ENCODE measurements at regions not wholly inside any gene's neighbourhood (a gene's known extent, or its start where the extent isn't known, plus 50 kb on each side); places are given as distances from the start of the nearest gene placed in this dataset.
A peak's percentile ranks its signal among the peaks of the same experiment; 100 is the strongest.

DNA sequence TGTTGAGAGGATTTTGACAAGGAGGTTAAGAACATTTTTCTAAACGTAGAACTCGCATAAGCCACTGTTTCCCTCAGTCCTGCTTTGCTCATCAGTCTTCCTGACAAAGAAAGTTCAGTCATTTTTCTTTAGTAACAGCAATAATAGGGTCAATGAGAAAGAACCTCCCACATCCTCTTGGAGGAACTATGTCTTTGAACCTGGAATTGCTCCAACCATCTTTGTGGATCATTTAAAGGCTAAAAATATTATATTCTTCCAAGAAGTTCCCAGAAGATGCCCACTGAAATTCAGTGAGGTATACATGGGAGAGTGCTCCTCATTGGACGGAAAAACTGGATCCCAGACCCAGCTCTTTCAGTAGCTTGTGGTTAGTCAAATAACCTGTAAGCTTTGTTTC lies 282.8 kb upstream of the FAR2 start:
- ATAC-seq (no peak), DNase-seq (no peak)
- intact Hi-C loops (cut with DNase I, micrococcal nuclease): no loop called here

DNA sequence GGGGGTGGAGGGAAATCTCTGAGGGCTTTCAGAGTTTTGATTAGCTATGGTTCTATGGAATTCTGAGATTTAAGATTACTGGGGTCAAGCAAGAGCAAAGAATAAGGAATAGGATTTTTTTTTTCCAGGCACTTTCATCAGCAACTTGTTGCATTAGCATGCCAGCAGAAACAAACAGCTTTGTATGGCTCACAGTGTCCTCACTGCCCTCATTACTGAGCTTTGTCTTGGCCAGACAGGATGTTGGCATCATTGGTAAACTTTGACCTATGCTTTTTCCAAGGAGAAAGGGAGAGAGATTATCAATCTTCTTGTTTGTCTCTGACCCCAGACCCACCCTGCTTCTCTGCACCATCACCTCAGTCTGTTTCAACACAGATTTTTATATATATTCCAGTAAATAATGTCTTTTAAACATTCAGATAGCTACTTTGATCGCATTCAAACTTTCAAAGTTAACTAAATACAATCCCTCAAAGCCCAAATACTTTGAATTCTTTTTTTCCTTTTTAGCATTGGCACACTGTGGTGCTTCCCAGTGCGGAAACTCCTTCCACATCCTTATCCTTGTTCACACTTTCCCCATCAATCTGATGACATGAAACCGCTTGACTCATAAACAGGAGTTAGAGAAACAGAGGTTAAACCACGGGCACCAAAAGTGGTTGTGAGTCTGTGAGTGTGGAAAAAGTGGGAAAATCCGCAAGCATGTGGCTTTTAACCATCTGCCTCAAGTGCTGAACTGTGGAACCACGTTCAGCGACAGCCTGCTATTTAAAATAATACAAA lies 282.2 kb upstream of the FAR2 start:
- DNase-seq: no peak
- intact Hi-C loops (cut with DNase I, micrococcal nuclease): no loop called here
- no peak for ATAC-seq

DNA sequence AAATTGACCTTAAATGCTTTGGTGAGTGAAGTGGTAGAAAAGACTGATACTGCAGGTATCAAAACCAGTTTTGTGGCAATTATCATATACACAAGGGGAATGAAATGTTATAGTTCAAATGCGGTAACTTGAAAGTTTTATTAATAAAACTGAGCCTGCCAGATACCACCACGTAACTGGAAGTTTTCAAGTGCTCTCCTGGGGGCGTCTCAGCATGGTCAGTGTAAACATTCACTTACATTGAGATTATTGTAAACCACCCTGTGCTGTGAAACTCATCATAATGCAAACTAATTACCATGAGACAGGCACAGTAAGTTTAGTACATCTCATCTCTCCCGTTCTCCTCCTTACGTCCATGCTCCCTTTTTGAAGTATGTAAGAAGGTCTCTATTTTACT lies 280.7 kb upstream of the FAR2 start:
- ATAC-seq (no peak), DNase-seq (no peak)
- intact Hi-C loops (cut with DNase I, micrococcal nuclease): no loop called here

DNA sequence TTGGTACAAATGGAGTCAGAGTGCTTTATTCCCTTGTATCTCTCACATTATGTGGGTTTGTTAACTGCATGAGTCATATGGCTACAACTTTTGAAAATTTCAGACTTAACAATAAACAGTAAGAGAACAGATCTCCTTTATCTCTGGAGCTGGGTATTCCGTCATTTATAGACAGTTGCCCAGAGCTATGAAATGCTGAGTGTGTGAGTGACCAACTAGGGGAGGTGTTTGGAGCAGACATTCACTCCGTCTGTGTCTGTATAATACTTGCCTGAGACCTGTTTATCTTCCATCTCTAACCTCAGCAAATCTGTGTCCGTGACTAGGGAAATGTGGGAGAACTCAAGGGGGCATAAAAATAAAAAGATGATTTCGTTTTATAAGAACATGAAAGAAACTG lies 279.9 kb upstream of the FAR2 start:
- DNase-seq (no peak), ATAC-seq (no peak)
- intact Hi-C loops (cut with DNase I, micrococcal nuclease): no loop called here

DNA sequence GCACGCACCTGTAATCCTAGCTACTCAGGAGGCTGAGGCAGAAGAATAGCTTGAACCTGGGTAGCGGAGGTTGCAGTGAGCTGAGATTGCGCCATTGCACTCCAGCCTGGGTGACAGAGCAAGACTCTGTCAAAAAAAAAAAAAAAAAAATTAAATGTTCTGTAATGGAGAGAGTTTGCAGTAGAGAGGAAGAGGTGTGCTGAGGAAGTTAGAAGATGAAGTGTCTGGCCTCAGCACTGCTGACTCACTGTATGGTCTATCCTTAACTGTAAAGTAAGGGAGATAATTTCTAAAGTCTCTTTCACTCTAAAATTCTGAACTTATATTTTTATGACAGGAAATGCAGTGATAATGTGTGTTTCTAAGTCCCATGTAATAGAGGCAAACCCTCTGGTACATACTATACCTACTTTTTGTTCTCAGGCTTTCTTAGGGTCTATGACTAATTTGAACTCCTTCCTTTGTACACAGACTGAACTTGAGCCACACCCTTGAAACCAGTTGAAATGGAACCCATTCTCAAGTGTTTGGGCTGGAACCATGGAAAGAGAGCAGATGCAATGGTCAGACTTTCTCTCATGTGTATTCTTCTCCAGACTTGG lies 278.1 kb upstream of the FAR2 start:
- ATAC-seq (no peak), DNase-seq (no peak)
- intact Hi-C loops (cut with DNase I, micrococcal nuclease): no loop called here

DNA sequence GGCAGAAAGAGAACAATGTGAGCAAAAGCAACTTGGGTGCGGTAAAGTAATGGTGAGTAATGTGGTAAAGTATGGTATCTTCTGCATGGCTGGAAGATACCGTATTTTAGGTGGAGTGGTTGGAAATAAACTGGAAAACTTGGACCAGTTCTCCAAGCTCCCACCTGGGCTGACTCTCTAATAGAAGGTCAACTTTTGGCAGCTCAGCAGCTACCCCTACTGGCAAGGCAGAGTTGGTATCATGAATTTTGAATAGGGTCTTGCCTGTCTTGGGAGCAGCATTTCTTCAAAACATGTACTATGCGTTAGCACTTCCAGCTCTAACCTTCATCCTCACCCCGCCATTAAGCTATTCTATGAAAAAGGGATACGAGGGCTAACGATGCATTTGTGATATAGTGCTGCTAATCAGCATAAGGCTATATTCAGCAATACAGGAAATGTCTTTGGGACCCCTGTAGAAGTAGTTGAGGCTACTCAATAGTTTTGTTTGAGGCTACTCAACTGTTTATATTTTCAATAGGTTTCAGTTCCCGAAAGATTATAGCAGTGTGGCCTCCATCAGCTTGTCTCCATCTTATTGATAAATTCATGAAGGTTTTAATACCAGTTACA lies 276.3 kb upstream of the FAR2 start:
- intact Hi-C loops (cut with DNase I, micrococcal nuclease): no loop called here
- DNase-seq (peak; percentile 16 to 25), ATAC-seq (peak; percentile 44)

DNA sequence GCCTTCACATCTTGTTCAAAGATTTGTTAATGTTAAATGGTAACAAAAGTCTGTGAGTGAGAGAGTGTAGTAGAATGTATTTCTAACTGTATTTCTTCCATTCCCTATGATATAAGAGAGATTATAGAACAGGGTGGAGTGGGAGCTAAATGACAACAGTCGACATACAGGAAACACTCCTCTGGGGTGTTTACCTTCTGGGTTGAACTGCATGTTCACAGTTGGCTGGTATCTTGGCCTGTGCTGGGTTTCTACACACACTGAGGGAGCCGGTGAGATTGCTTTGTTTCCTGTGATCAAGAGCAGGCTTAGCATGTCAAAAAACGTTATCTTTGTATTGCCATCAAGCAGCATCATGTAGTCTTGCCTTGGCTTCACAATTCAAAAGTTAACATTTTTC lies 274.3 kb upstream of the FAR2 start:
- intact Hi-C loops (cut with DNase I, micrococcal nuclease): no loop called here
- DNase-seq (no peak), ATAC-seq (peak; percentile 73)

DNA sequence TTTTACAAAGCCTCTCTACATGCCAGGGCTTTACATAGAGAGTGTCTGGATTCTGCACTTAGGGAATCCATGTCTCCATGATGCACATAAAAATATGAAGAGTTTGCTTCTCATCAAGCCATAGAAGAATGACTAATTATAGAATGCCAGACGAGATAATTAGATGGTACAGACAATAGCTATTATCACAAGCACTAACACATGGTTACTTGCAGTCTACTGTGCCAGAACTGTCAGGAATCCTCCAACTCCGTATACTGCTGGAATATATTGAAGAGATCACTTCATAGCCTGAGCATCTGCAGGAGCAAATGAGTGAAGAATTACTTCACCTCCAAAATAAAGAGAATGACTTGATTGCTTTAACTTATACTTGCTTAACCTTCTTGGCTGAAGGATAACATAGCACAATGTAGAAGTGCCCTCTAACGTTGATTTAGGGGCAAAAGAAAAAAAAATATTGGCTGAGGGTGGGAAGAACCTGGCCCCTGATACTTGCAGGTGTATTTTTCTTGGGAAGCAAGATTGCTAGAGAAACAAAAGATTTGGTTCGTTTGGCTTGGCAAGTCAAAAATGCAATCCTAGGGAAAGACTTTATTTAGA lies 272.8 kb upstream of the FAR2 start:
- ATAC-seq (no peak), DNase-seq (no peak)
- intact Hi-C loops (cut with DNase I, micrococcal nuclease): no loop called here

DNA sequence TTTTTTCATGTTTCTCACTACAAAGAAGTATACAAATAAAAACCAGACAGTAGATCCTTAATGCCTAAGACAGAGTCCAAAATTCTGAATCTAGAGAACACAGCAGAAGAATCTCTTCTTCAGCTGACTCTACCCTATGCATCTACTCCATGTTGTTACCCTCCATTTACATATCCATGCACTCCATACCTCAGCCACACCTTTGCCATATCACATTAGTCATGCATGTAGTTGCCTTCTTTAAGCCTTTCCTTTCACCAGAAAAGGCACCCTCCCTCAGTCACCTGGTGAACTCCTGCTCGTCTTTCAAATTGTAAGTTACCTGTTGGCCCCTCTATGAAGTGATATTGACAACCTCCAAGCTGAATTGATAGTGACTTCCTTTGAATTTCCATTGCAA lies 271.2 kb upstream of the FAR2 start:
- no peak for ATAC-seq
- DNase-seq: no peak
- intact Hi-C loops (cut with DNase I, micrococcal nuclease): no loop called here

DNA sequence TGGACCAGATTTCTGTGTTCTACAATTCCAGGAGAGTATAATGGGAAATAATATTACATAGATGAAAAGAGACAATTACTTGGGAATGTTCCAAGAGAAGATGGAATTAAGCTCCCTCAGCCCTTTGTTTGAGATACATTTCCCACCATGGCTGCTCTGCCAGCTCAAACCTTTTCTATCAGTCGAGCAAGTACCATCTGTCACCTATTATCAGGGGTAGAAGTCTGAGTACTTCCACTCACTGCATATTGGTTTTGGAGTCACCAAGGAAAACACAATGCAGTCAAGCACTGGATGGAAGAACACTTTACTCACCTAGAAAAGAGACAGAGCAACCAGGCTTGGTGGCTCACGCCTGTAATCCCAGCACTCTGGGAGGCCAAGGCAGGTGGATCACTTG lies 270.4 kb upstream of the FAR2 start:
- no peak for ATAC-seq
- intact Hi-C loops (cut with DNase I, micrococcal nuclease): no loop called here

DNA sequence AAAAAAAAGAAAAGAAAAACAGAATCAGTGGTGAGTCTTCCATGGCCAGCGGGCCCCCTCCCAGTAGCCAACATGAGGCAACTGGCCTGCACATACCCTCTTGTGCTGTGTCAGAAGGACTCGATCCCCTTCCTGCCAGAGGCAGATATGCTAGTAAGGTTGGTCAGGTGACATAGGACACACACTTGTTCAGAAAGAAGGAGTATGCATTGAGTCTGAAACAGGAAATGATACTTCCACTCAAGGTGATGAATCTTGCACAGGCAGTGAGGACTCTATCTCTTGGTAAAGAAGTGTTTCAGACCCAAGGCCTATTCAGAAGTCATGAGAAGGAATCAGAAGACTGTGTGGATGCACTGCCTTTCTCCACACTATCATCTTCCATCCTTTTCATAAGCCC lies 269.7 kb upstream of the FAR2 start:
- intact Hi-C loops (cut with DNase I, micrococcal nuclease): no loop called here
- no peak for DNase-seq
- no peak for ATAC-seq

More for the DNA sequence above, 270.4 kb upstream of the FAR2 start:
- no peak for DNase-seq

DNA sequence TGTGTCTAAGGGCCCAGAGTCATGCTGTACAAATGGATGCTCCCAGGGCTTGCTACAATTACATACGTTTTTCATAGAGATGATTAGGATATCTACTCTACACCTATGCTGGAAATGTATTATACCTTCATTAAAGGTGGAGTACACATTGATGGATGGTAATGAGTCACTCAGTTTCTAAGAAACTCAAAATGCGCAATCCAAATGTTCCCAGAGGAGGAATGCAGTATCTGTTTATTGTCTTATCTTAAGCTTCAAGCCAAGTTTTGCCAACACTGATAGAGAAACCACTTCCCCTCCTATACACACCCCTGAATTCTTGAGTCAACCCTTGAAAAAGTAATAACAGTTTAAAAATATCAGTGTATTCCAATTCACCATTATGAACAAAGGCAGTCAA lies 266.6 kb upstream of the FAR2 start:
- DNase-seq: no peak
- no peak for ATAC-seq
- intact Hi-C loops (cut with DNase I, micrococcal nuclease): no loop called here

DNA sequence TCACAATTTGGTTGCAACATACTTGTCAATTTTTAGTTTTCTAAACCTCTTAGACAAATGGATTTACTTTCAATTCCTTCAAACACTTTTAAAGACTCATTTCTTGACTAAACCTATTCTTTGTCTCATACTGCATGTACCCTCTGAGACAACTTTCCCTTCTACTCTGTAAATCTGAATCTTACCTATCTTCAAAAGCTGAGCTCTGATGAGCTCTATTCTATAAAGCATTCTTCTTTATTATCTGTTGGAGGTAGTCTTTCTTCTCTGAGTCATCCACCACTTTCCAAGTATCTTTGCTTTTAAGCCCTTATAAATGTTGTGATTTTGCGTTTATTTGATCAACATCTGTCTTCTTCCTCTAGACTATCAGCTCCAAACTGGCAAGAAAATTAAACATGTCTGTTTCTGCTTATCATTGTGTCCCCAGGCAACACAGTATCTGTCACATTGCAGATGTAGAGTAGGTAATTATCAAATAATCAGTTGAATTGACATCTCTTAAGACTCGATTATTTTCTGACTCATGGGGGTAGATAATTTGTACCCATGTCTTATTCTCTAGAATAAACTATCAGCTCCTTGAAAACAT lies 265.6 kb upstream of the FAR2 start:
- no peak for DNase-seq
- ATAC-seq: no peak
- intact Hi-C loops (cut with DNase I, micrococcal nuclease): no loop called here

DNA sequence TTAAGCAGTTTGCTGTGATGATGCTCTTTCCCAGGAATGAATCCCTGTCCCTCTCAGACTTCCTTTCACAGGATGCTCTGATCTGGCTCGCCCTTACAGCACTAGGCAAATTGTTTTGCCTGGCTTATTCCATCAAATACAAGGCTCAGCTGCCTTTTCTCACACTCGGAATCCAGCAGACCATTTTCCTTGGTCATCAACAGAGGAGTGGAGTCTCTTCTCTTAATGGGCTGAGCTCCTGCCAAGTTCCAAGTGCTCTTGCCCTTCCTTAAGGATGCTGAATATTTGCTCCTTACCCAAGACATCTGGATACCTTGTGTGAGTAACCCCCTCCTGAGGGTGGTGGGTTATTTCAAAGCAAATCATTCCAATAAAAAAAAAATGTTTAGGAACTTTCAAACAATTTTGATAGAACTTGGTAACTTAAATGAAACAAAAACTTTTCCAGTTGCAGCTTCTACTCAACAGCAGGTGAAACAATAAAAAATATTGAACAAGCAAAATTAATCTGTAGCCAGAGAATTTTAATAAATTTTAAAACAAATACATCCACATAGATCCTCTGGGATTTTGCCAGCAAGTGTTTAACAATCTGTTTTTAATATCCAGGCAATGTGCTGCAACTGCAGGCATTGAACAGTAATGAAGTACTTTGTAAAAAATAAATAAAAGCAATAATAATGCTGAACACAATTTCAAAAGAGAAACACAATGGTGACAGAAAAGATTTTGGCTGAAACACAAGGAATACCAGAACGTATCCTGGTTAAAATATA lies 264.0 kb upstream of the FAR2 start:
- no peak for DNase-seq
- no peak for ATAC-seq
- intact Hi-C loops (cut with DNase I, micrococcal nuclease): no loop called here

DNA sequence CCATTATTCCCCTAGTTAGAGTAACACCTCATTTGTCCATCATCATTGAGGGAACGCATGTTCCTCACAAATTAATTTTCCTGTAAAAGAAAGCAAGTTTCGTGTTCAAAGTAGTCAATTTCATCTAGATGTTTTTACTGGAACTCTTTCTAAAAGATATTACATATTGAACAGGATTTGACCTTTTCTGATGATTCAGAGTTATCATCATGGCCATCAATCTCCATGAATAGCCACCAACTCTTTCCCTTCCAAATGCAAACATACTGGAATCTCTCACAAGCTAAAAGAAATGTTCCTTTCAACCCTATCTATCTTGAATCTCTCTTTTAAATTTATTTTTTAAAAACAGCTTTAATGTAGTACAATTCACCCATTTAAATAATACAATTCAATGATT lies 263.1 kb upstream of the FAR2 start:
- DNase-seq (no peak), ATAC-seq (no peak)
- intact Hi-C loops (cut with DNase I, micrococcal nuclease): no loop called here

DNA sequence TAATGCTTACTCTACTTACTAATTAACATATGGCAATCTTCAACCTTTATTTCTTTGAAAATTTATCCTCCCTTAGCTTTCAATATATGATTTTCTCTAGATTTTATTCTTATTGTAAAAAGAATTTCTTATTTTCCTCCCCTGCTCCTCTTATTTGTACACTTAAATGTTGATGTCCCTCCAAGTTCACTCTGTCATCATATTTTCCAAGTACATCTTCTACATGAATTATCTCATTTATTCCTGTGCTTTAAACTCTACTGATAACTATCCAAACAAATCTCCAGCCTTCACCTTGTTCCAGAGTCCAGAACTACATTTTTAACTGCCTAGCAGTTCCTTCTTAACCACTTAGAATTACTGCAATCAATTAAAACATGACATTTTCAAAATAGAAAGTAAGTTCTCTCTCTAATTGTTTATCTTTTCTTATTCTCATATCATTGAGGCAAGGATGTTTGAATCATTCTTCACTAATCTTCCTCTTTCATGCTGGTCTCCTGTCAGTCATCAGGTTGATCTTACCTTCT lies 261.6 kb upstream of the FAR2 start:
- ATAC-seq (no peak), DNase-seq (no peak)
- intact Hi-C loops (cut with DNase I, micrococcal nuclease): no loop called here

DNA sequence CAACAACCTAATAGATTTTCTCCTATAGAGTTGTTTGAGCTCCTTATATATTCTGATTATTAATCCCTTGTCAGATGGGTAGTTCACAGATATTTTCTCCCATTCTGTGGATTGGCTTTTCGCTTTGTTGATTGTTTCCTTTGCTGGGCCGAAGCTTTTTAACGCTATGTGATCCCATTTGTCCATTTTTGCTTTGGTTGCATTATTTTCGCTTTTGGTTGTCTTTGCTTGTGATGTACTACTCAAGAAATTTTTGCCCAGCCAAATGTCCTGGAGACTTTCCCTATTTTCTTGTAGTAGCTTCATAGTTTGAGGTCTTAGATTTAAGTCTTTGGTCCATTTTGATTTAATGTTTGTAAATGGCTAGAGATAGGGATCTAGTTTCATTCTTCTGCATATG lies 258.4 kb upstream of the FAR2 start:
- intact Hi-C loops (cut with DNase I, micrococcal nuclease): no loop called here
- DNase-seq: no peak
- ATAC-seq: no peak

DNA sequence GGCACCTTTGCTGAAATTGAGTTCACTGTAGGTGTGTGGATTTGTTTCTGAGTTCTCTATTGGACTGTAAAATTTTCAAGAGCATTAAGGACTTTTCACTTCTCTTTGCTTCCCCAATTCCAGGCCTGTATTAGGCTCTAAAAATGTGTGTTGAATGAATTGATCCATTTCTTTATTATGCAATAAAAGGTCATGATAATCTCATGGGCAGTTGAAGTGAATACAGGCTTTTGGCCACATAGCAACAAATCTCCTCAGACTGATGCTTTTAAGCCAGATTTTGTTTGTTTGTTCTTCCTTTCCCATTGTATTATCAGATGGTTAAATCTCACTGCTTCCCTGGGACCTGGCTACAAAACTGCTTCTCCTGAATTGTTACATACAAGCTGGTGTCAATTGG lies 258.0 kb upstream of the FAR2 start:
- DNase-seq: no peak
- intact Hi-C loops (cut with DNase I, micrococcal nuclease): no loop called here
- no peak for ATAC-seq

DNA sequence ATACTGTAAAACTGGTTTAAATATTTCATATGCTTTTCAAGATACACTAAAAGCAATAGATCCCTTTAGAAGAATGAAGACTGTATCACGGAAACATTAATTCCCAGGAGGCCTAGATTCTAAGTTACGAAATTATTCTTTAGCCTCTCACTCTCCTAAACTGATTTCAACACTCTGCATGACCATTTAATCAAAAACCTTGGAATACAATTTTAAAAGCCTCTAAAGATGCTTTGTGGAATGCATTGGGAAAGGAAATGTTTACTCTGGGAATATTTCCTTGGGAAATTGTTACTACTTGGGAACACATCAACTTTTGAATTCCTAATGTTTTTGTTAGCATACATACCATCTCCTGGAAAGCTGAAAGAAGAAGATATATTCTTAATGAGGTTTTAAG lies 255.7 kb upstream of the FAR2 start:
- intact Hi-C loops (cut with DNase I, micrococcal nuclease): no loop called here
- DNase-seq (no peak), ATAC-seq (no peak)
